Endothelial cell of umbilical vein (primary cell): ENCODE measurements at regions not wholly inside any gene's neighbourhood (a gene's known extent, or its start where the extent isn't known, plus 50 kb on each side); places are given as distances from the start of the nearest gene placed in this dataset.
A peak's percentile ranks its signal among the peaks of the same experiment; 100 is the strongest.

Experiments used
- BruUV-seq: library from RNA; stranded (reverse); fragments of 400-500 nt; replicated peaks from 2 replicates; lab custom pipeline; 2021; lab: Mats Ljungman, UMichigan
- CTCF ChIA-PET: fragments of 300-600, 350-600 bp; sonication (Branson Sonifier 250); formaldehyde crosslinking; loops from one replicate; lab custom pipeline; 2021; ENCODE audit warnings: antibody characterized with exemption, inconsistent platforms; lab: Charles Lee
- POLR2A ChIA-PET: fragments of 300-600, 350-600 bp; sonication (Branson Sonifier 250); formaldehyde crosslinking; loops from one replicate; lab custom pipeline; 2021; ENCODE audit warnings: antibody characterized with exemption, inconsistent platforms; lab: Charles Lee
- DNase-seq: peaks from one replicate; pipeline ENCODE4 v3.0.0-alpha.2; 2011; ENCODE audit warnings: low read depth, low spot score
- FAIRE-seq: peaks from 2 replicates; lab custom pipeline; 2011; peaks lifted over from hg19 to GRCh38; lab: Jason Lieb, UNC
- H2AFZ ChIP-seq: 2 replicates; pipeline ENCODE4 v1.6.0; 2012; ENCODE audit warnings: low read depth, low read length, control low read depth, inconsistent platforms
- H3K27ac ChIP-seq: 2 replicates; pipeline ENCODE4 v1.5.1; 2011; ENCODE audit warnings: low read depth, mild to moderate bottlenecking, control low read depth, low read length, moderate library complexity; ENCODE audit not compliant: insufficient read depth
- H3K27me3 ChIP-seq, 2 experiments: 2 replicates each; pipeline versions ENCODE4 v1.6.0 to v1.6.1; 2011; ENCODE audit warnings: low read length in 2 of 2, mixed read lengths in 1 of 2; ENCODE audit not compliant: control insufficient read depth in 2 of 2, insufficient read depth in 2 of 2
- H3K36me3 ChIP-seq, 2 experiments: 2 replicates in 1 of 2; 3 replicates in 1 of 2; pipeline ENCODE4 v1.5.1; 2011; ENCODE audit warnings: low read length in 2 of 2, mild to moderate bottlenecking in 1 of 2, moderate library complexity in 1 of 2; ENCODE audit not compliant: control insufficient read depth in 2 of 2, insufficient read depth in 2 of 2; ENCODE audit errors: extremely low read depth in 1 of 2
- H3K4me1 ChIP-seq: 3 replicates; pipeline ENCODE4 v1.5.1; 2011; ENCODE audit warnings: mild to moderate bottlenecking, low read length; ENCODE audit not compliant: control insufficient read depth, insufficient read depth; ENCODE audit errors: extremely low read depth
- H3K4me2 ChIP-seq: 2 replicates; pipeline ENCODE4 v1.6.1; 2011; ENCODE audit warnings: low read length, control low read depth, mixed read lengths; ENCODE audit not compliant: insufficient read depth
- H3K4me3 ChIP-seq, 3 experiments: fragments of 200-600 bp in 1 of 3; sonication (generic), shearing (Covaris generic) in 1 of 3; replicated peaks in 1 of 3; 2 replicates each; pipeline ENCODE4 v1.5.1; 2011 to 2016; ENCODE audit warnings: control low read depth in 3 of 3, low read length in 3 of 3, mild to moderate bottlenecking in 2 of 3, inconsistent platforms in 1 of 3, low read depth in 1 of 3, moderate library complexity in 1 of 3; ENCODE audit not compliant: insufficient read depth in 1 of 3
- H3K79me2 ChIP-seq: 2 replicates; pipeline ENCODE4 v1.6.0; 2012; ENCODE audit warnings: low read length, inconsistent platforms; ENCODE audit not compliant: control insufficient read depth, insufficient read depth
- H3K9ac ChIP-seq: replicated peaks from 2 replicates; pipeline ENCODE3; 2011; ENCODE audit warnings: low read length, control low read depth; ENCODE audit not compliant: insufficient read depth; ENCODE audit errors: extremely low read depth
- H3K9me1 ChIP-seq: replicated peaks from 3 replicates; pipeline ENCODE4 v1.6.0; 2011; ENCODE audit warnings: mild to moderate bottlenecking, low read length; ENCODE audit not compliant: control insufficient read depth, insufficient read depth; ENCODE audit errors: extremely low read depth
- H3K9me3 ChIP-seq: replicated peaks from 2 replicates; pipeline ENCODE4 v1.5.1; 2012; ENCODE audit warnings: low read length, inconsistent platforms; ENCODE audit not compliant: control insufficient read depth, insufficient read depth
- H4K20me1 ChIP-seq: replicated peaks from 2 replicates; pipeline ENCODE3; 2011; ENCODE audit warnings: mild to moderate bottlenecking, low read length; ENCODE audit not compliant: control insufficient read depth, insufficient read depth; ENCODE audit errors: extremely low read depth
- CTCF ChIP-seq, 2 donors: IDR thresholded peaks; 1 replicate in 1 of 2; 2 replicates in 1 of 2; pipeline ENCODE4 v1.5.1; 2011; ENCODE audit warnings: low read length in 2 of 2, mild to moderate bottlenecking in 2 of 2, moderate library complexity in 2 of 2, control low read depth in 1 of 2, inconsistent platforms in 1 of 2, low read depth in 1 of 2; ENCODE audit not compliant: insufficient read depth in 1 of 2; ENCODE audit errors: extremely low read depth in 1 of 2
- EZH2 ChIP-seq: IDR thresholded peaks from 2 replicates; pipeline ENCODE4 v1.6.1; 2012; ENCODE audit warnings: borderline replicate concordance, low read depth, mild to moderate bottlenecking, moderate library complexity, low read length, inconsistent platforms; ENCODE audit not compliant: severe bottlenecking
- FOS ChIP-seq: IDR thresholded peaks from 2 replicates; pipeline ENCODE4 v1.6.1; 2011; ENCODE audit warnings: mild to moderate bottlenecking, low read length, moderate library complexity, borderline replicate concordance; ENCODE audit not compliant: insufficient read depth
- GATA2 ChIP-seq: IDR thresholded peaks from 2 replicates; pipeline ENCODE4 v1.7.0; 2011; ENCODE audit warnings: low read depth, mild to moderate bottlenecking, moderate library complexity, mixed read lengths, low read length; ENCODE audit not compliant: insufficient read length, insufficient read depth
- JUN ChIP-seq: IDR thresholded peaks from 2 replicates; pipeline ENCODE4 v1.6.1; 2011; ENCODE audit warnings: borderline replicate concordance, low read depth; ENCODE audit not compliant: insufficient read length, insufficient read depth
- MAX ChIP-seq: IDR thresholded peaks from 2 replicates; pipeline ENCODE4 v1.6.1; 2011; ENCODE audit not compliant: insufficient read depth, insufficient read length
- MYC ChIP-seq: IDR thresholded peaks from one replicate; pipeline ENCODE4 v1.6.1; 2011; ENCODE audit warnings: mild to moderate bottlenecking, low read depth, low read length
- POLR2A ChIP-seq: IDR thresholded peaks from 2 replicates; pipeline ENCODE4 v1.6.1; 2012; ENCODE audit warnings: low read depth, mild to moderate bottlenecking, control low read depth, low read length
- POLR2AphosphoS5 ChIP-seq: IDR thresholded peaks from 2 replicates; pipeline ENCODE4 v1.6.1; 2012; ENCODE audit warnings: low read depth, mild to moderate bottlenecking, control low read depth, low read length, moderate library complexity; ENCODE audit not compliant: insufficient read depth
- dilution Hi-C: fragments of 300-500 bp; cut with MboI; formaldehyde crosslinking; loops from one replicate; pipeline ENCODE4 v1.15.0; 2019; ENCODE audit warnings: low sequenced_read_pairs; ENCODE audit not compliant: extremely low pct_ligation_motif_present
- intact Hi-C: fragments of 100-400 bp; cut with micrococcal nuclease; formaldehyde crosslinking; loops from one replicate; pipeline ENCODE4 v1.10.0; 2022

DNA sequence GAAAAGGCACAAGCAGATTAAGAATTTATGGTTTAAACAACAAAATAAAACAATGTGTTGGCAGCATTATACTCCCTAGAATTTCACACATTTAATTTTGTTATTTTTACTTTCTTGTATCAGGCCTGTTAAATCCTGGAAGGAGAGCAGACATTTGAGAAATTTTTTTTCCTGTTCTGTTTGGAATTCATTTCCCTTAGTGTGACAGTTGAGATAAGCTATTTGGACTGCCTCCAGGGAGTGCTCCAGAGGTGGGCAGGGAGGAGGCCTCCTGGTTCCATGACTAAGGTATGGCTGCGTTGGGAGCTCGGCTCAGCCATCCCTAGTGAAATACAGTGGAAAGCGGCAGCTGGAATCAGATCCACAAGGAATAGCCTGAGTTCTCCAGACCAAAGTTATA is 185.7 kb downstream of the KCNRG start:
- no peak overlapping the region for H3K4me2 ChIP-seq
- no peaks in the 10 kb centered on the region for H3K36me3 ChIP-seq
- peaks cover 8% of the 10 kb centered on the region for H3K4me1 ChIP-seq
- TF ChIP-seq POLR2A (no peak), CTCF (IDR thresholded peaks at IDR 0.05; ENCODE audit: extremely low read depth in 1 of 2, insufficient read depth in 1 of 2, low read depth in 1 of 2, low read length in 2 of 2) (no peak), MYC (no peak), MAX (no peak), POLR2AphosphoS5 (no peak), JUN (no peak), EZH2 (no peak), GATA2 (no peak), FOS (no peak)
- H3K9ac ChIP-seq = no peak overlapping the region
- H3K4me3 ChIP-seq = no peak overlapping the region
- peak; percentile 12 for FAIRE-seq
- intact Hi-C loops = loop anchor here (10.0 kb wide), 1 partner anchor 56 kb away; no protein-coding TSS in a partner anchor
- H3K27me3 ChIP-seq = no peaks in the 10 kb centered on the region
- DNase-seq = peak; percentile 63
- no peak overlapping the region for H2AFZ ChIP-seq
- no peaks in the 10 kb centered on the region for H3K9me1 ChIP-seq
- no peaks in the 10 kb centered on the region for H4K20me1 ChIP-seq
- H3K79me2 ChIP-seq = no peaks in the 10 kb centered on the region
- H3K9me3 ChIP-seq = no peaks in the 10 kb centered on the region
- dilution Hi-C loops = no loop called here
- no peak overlapping the region for H3K27ac ChIP-seq
- ChIA-PET POLR2A (interaction anchor here (0.7 kb wide), 1 partner anchor 76 kb away, joined by 4 read pairs; no protein-coding TSS in a partner anchor), CTCF (interaction anchor here (0.6 to 1.0 kb wide), 4 partner anchors 10 to 116 kb away, joined by 3 to 4 read pairs (median 4); no protein-coding TSS in a partner anchor)
- BruUV-seq = no TSS peak
